ENCODE measurements at regions not wholly inside any gene's neighbourhood (a gene's known extent, or its start where the extent isn't known, plus 50 kb on each side); places are given as distances from the start of the nearest gene placed in this dataset.

GRCh38 chr10:61148451-61148850, 204.5 kb upstream of the RHOBTB1 start:
- no peak for DNase-seq (ENCODE audit: low read depth in 2 of 2)

GRCh38 chr10:61142987-61143386, 199.0 kb upstream of the RHOBTB1 start:
- DNase-seq (ENCODE audit: low read depth in 2 of 2): no peak

GRCh38 chr10:61140765-61141392, 196.9 kb upstream of the RHOBTB1 start:
- DNase-seq (ENCODE audit: low read depth in 2 of 2): peak; percentile 69 to 72

GRCh38 chr10:61139592-61139953, 195.6 kb upstream of the RHOBTB1 start:
- DNase-seq (ENCODE audit: low read depth in 2 of 2): no peak

GRCh38 chr10:61138708-61139591, 195.0 kb upstream of the RHOBTB1 start:
- no peak for DNase-seq (ENCODE audit: low read depth in 2 of 2)

GRCh38 chr10:61136139-61136538, 192.2 kb upstream of the RHOBTB1 start:
- DNase-seq (ENCODE audit: low read depth in 2 of 2): no peak

- no peak for DNase-seq (ENCODE audit: low read depth in 2 of 2)
Observed at GRCh38 chr10:61135276-61135721, 191.3 kb upstream of the RHOBTB1 start.

- DNase-seq (ENCODE audit: low read depth in 2 of 2): no peak
Observed at GRCh38 chr10:61130366-61130765, 186.4 kb upstream of the RHOBTB1 start.

- DNase-seq (ENCODE audit: low read depth in 2 of 2): no peak
Observed at GRCh38 chr10:61128196-61128595, 184.2 kb upstream of the RHOBTB1 start.

- DNase-seq (ENCODE audit: low read depth in 2 of 2): no peak
Observed at GRCh38 chr10:61125560-61126170, 181.7 kb upstream of the RHOBTB1 start.

GRCh38 chr10:61124756-61125530, 181.0 kb upstream of the RHOBTB1 start:
- DNase-seq (ENCODE audit: low read depth in 2 of 2): no peak

- no peak for DNase-seq (ENCODE audit: low read depth in 2 of 2)
Observed at GRCh38 chr10:61120805-61121204, 176.8 kb upstream of the RHOBTB1 start.

- DNase-seq (ENCODE audit: low read depth in 2 of 2): no peak
Observed at GRCh38 chr10:61119573-61119972, 175.6 kb upstream of the RHOBTB1 start.

GRCh38 chr10:61115897-61116296, 171.9 kb upstream of the RHOBTB1 start:
- DNase-seq (ENCODE audit: low read depth in 2 of 2): no peak

- no peak for DNase-seq (ENCODE audit: low read depth in 2 of 2)
Observed at GRCh38 chr10:61112771-61113170, 168.8 kb upstream of the RHOBTB1 start.

- DNase-seq (ENCODE audit: low read depth in 2 of 2): no peak
Observed at GRCh38 chr10:61110936-61111335, 167.0 kb upstream of the RHOBTB1 start.

- DNase-seq (ENCODE audit: low read depth in 2 of 2): peak; percentile 23 to 29
Observed at GRCh38 chr10:61110188-61110844, 166.3 kb upstream of the RHOBTB1 start.

- no peak for DNase-seq (ENCODE audit: low read depth in 2 of 2)
Observed at GRCh38 chr10:61108915-61109314, 164.9 kb upstream of the RHOBTB1 start.

- DNase-seq (ENCODE audit: low read depth in 2 of 2): no peak
Observed at GRCh38 chr10:61100887-61101286, 156.9 kb upstream of the RHOBTB1 start.

GRCh38 chr10:61099756-61100155, 155.8 kb upstream of the RHOBTB1 start:
- no peak for DNase-seq (ENCODE audit: low read depth in 2 of 2)

GRCh38 chr10:61098966-61099365, 155.0 kb upstream of the RHOBTB1 start:
- DNase-seq (ENCODE audit: low read depth in 2 of 2): no peak

Measured in fibroblast of skin of left quadriceps (primary cell).